ENCODE measurements at regions not wholly inside any gene's neighbourhood (a gene's known extent, or its start where the extent isn't known, plus 50 kb on each side); places are given as distances from the start of the nearest gene placed in this dataset.

DNA sequence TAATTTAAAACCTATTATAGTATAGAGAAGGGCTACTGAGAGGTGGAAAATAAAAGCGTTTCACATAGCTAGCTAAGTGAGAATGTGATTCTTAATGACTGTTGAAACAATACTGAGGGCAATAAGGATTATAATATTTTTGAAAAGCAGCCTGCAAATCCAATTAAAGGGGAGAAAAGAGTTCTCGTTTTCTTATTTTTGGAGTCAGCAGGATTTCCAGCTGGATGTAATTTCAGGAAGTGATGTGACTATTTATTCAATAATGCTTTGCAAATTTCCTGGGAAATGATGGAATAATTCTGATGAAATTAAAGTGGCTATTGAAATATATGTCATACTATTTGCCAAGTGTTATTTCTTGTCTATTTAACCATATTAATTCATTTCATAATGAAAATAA, 279.1 kb downstream of the AEBP2 start:
- TF ChIP-seq, protein P1, sequence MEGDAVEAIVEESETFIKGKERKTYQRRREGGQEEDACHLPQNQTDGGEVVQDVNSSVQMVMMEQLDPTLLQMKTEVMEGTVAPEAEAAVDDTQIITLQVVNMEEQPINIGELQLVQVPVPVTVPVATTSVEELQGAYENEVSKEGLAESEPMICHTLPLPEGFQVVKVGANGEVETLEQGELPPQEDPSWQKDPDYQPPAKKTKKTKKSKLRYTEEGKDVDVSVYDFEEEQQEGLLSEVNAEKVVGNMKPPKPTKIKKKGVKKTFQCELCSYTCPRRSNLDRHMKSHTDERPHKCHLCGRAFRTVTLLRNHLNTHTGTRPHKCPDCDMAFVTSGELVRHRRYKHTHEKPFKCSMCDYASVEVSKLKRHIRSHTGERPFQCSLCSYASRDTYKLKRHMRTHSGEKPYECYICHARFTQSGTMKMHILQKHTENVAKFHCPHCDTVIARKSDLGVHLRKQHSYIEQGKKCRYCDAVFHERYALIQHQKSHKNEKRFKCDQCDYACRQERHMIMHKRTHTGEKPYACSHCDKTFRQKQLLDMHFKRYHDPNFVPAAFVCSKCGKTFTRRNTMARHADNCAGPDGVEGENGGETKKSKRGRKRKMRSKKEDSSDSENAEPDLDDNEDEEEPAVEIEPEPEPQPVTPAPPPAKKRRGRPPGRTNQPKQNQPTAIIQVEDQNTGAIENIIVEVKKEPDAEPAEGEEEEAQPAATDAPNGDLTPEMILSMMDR (IDR thresholded peaks at IDR 0.05) = no peak
- no peak for TF ChIP-seq POLR2A (IDR thresholded peaks at IDR 0.05)

Measured in Peyer's patch (tissue), 4 donors.